Astrocyte of the spinal cord (primary cell): ENCODE measurements at regions not wholly inside any gene's neighbourhood (a gene's known extent, or its start where the extent isn't known, plus 50 kb on each side); places are given as distances from the start of the nearest gene placed in this dataset.

Experiments used
- DNase-seq: peaks from one replicate; pipeline ENCODE4 v3.0.0; 2011; ENCODE audit warnings: low read depth, low spot score
- H3K4me3 ChIP-seq: 2 replicates; pipeline ENCODE4 v1.5.1; 2011; ENCODE audit warnings: low read depth, mild to moderate bottlenecking, low read length, moderate library complexity
- CTCF ChIP-seq: IDR thresholded peaks from 2 replicates; pipeline ENCODE4 v1.5.1; 2012; ENCODE audit warnings: low read depth, mild to moderate bottlenecking, low read length, inconsistent platforms
- in situ Hi-C: cut with HindIII; loops from 2 replicates; pipeline ENCODE4 v1.10.0; 2017; ENCODE audit warnings: low sequenced_read_pairs

GRCh38 chr9:107943901-107944300, 454.3 kb upstream of the KLF4 start:
- TF ChIP-seq CTCF, result no peak
- no peak for DNase-seq
- in situ Hi-C loops, result no loop called here
- no peak overlapping the region for H3K4me3 ChIP-seq

- in situ Hi-C loops, result no loop called here
- no peak overlapping the region for H3K4me3 ChIP-seq
- no peak for DNase-seq
- no peak for TF ChIP-seq CTCF
Measured at GRCh38 chr9:107942856-107943255, 453.3 kb upstream of the KLF4 start.

- no peak overlapping the region for H3K4me3 ChIP-seq
- in situ Hi-C loops, result no loop called here
- DNase-seq, result no peak
- TF ChIP-seq CTCF, result no peak
Measured at GRCh38 chr9:107942291-107942690, 452.7 kb upstream of the KLF4 start.

- H3K4me3 ChIP-seq, result no peak overlapping the region
- no peak for DNase-seq
- TF ChIP-seq CTCF, result no peak
- in situ Hi-C loops, result no loop called here
Measured at GRCh38 chr9:107940616-107941595, 451.3 kb upstream of the KLF4 start.

GRCh38 chr9:107938801-107939386, 449.3 kb upstream of the KLF4 start:
- H3K4me3 ChIP-seq, result no peak overlapping the region
- in situ Hi-C loops, result no loop called here
- no peak for TF ChIP-seq CTCF
- DNase-seq, result no peak

- no peak for TF ChIP-seq CTCF
- no peak for DNase-seq
- no peak overlapping the region for H3K4me3 ChIP-seq
- in situ Hi-C loops, result no loop called here
Measured at GRCh38 chr9:107935931-107936330, 446.4 kb upstream of the KLF4 start.
